GM13977 (cell line): ENCODE measurements at regions not wholly inside any gene's neighbourhood (a gene's known extent, or its start where the extent isn't known, plus 50 kb on each side); places are given as distances from the start of the nearest gene placed in this dataset.
"Not testable (repeated sequence)": the region's sequence is repeated elsewhere in the genome, so short reads cannot be mapped to it uniquely, and the experiment has no call there.

Experiments
- DNase-seq: peaks from one replicate; pipeline ENCODE4 v3.0.0; 2012; ENCODE audit warnings: low spot score
- CTCF ChIP-seq: IDR thresholded peaks from 2 replicates; pipeline ENCODE4 v1.5.1; 2012; ENCODE audit warnings: mild to moderate bottlenecking, control low read depth; ENCODE audit not compliant: insufficient read depth; ENCODE audit errors: extremely low read depth, missing control alignments
- in situ Hi-C: fragments of 300-500 bp; cut with MboI; formaldehyde crosslinking; loops from one replicate; pipeline ENCODE4 v1.12.0; 2022; ENCODE audit warnings: low sequenced_read_pairs, low pct_unique_long_range_greater_than_20kb, mixed read lengths, inconsistent platforms; ENCODE audit not compliant: unreplicated experiment

GRCh38 chr3:89702404-89702803 is 595.0 kb downstream of the EPHA3 start:
- no peak for DNase-seq
- in situ Hi-C loops = no loop called here
- TF ChIP-seq CTCF = no peak

GRCh38 chr3:89713196-89713595 is 605.8 kb downstream of the EPHA3 start:
- in situ Hi-C loops = no loop called here
- no peak for DNase-seq
- TF ChIP-seq CTCF = no peak

GRCh38 chr3:89714237-89714636 is 606.8 kb downstream of the EPHA3 start:
- no peak for TF ChIP-seq CTCF
- in situ Hi-C loops = no loop called here
- DNase-seq = no peak

- no peak for DNase-seq
- in situ Hi-C loops = no loop called here
- TF ChIP-seq CTCF = no peak
These were observed 632.9 kb downstream of the EPHA3 start for GRCh38 chr3:89740080-89740880.

GRCh38 chr3:89740881-89741177 is 633.4 kb downstream of the EPHA3 start:
- TF ChIP-seq CTCF = no peak
- in situ Hi-C loops = no loop called here
- no peak for DNase-seq

- in situ Hi-C loops = no loop called here
- DNase-seq = no peak
- no peak for TF ChIP-seq CTCF
These were observed 635.1 kb downstream of the EPHA3 start for GRCh38 chr3:89742546-89742945.

GRCh38 chr3:89747541-89748278 is 640.3 kb downstream of the EPHA3 start:
- in situ Hi-C loops, DNase-seq: not testable (repeated sequence)
